WTC11 (cell line): ENCODE measurements at regions not wholly inside any gene's neighbourhood (a gene's known extent, or its start where the extent isn't known, plus 50 kb on each side); places are given as distances from the start of the nearest gene placed in this dataset.

Experiments
- ATF3 ChIP-seq: sonication (generic); formaldehyde crosslinking; conservative IDR thresholded peaks from 2 replicates; pipeline ENCODE4 v1.8.1; 2022; ENCODE audit warnings: mild to moderate bottlenecking, missing genetic modification reagents
- CREB1 ChIP-seq: sonication (generic); formaldehyde crosslinking; IDR thresholded peaks from 2 replicates; pipeline ENCODE4 v1.8.0; 2023; ENCODE audit warnings: mild to moderate bottlenecking, missing genetic modification reagents
- CTCF ChIP-seq: fragments of 200-600 bp; IDR thresholded peaks from 2 replicates; pipeline ENCODE4 v1.8.0; 2022; ENCODE audit warnings: antibody characterized with exemption
- ERG ChIP-seq: fragments of 250-450 bp; sonication (Bioruptor Pico); IDR thresholded peaks from 2 replicates; pipeline ENCODE4 v1.8.0; 2021; ENCODE audit warnings: mild to moderate bottlenecking
- FOXJ3 ChIP-seq: sonication (generic); formaldehyde crosslinking; IDR thresholded peaks from 2 replicates; pipeline ENCODE4 v1.9.0; 2021; ENCODE audit warnings: missing genetic modification reagents, mild to moderate bottlenecking, borderline replicate concordance
- ZNF121 ChIP-seq: sonication (generic); formaldehyde crosslinking; IDR thresholded peaks from 2 replicates; pipeline ENCODE4 v1.8.0; 2023; ENCODE audit warnings: missing genetic modification reagents
- TF ChIP-seq, protein P1 (sequence below): sonication (generic); formaldehyde crosslinking; IDR thresholded peaks from 2 replicates; pipeline ENCODE4 v1.8.0; 2022; ENCODE audit warnings: mild to moderate bottlenecking, missing genetic modification reagents

- no peak for TF ChIP-seq ATF3 (CRISPR knock-in tag)
- no peak for TF ChIP-seq CTCF
- TF ChIP-seq ZNF121 (CRISPR knock-in tag): no peak
- no peak for TF ChIP-seq ERG (CRISPR knock-in tag)
- no peak for TF ChIP-seq CREB1 (CRISPR knock-in tag)
- TF ChIP-seq FOXJ3 (CRISPR knock-in tag): no peak
- TF ChIP-seq, protein P1, sequence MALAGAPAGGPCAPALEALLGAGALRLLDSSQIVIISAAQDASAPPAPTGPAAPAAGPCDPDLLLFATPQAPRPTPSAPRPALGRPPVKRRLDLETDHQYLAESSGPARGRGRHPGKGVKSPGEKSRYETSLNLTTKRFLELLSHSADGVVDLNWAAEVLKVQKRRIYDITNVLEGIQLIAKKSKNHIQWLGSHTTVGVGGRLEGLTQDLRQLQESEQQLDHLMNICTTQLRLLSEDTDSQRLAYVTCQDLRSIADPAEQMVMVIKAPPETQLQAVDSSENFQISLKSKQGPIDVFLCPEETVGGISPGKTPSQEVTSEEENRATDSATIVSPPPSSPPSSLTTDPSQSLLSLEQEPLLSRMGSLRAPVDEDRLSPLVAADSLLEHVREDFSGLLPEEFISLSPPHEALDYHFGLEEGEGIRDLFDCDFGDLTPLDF (CRISPR knock-in tag): no peak
Measured at GRCh38 chr5:56289602-56289987, 56.5 kb upstream of the ANKRD55 start.
